GM19372 (cell line): ENCODE measurements at regions not wholly inside any gene's neighbourhood (a gene's known extent, or its start where the extent isn't known, plus 50 kb on each side); places are given as distances from the start of the nearest gene placed in this dataset.
"Not testable (repeated sequence)": the region's sequence is repeated elsewhere in the genome, so short reads cannot be mapped to it uniquely, and the experiment has no call there.

Experiments used
- ATAC-seq: cut with Tn5 transposase; IDR thresholded peaks from one replicate; pipeline ENCODE4 v1.9.1; 2021; ENCODE audit warnings: mild to moderate bottlenecking, low read depth, moderate library complexity; ENCODE audit not compliant: unreplicated experiment

GRCh38 chr7:35908331-35909216 is 107.7 kb downstream of the SEPTIN7 start:
- ATAC-seq, result no peak

DNA sequence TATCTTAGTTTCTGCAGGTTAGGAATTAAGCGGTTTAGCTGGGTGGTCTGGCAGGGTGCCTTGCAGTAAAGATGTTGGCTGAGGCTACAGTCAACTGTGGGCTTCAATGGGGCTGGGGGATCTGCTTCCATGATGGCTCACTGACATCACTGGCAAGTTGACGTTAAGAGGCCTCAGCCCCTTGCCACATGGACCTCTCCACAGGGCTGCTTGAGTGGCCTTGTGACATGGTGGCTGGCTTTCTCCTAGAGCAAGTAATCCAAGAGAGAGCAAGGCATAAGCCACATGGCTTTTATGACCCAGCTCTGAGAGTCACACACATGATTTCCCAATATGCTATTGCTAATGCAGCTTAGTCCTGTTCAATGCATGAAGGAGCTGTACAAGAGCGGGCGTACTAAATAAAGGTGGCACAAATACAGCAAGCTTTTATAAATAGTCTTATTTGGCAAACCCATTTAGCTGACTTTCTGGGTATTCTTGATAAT is 109.1 kb downstream of the SEPTIN7 start:
- no peak for ATAC-seq

GRCh38 chr7:35910621-35911020 is 109.8 kb downstream of the SEPTIN7 start:
- not testable (repeated sequence) for ATAC-seq

- not testable (repeated sequence) for ATAC-seq
These were observed 112.5 kb downstream of the SEPTIN7 start for GRCh38 chr7:35913350-35913749.

- ATAC-seq, result not testable (repeated sequence)
These were observed 113.4 kb downstream of the SEPTIN7 start for GRCh38 chr7:35914214-35914613.

DNA sequence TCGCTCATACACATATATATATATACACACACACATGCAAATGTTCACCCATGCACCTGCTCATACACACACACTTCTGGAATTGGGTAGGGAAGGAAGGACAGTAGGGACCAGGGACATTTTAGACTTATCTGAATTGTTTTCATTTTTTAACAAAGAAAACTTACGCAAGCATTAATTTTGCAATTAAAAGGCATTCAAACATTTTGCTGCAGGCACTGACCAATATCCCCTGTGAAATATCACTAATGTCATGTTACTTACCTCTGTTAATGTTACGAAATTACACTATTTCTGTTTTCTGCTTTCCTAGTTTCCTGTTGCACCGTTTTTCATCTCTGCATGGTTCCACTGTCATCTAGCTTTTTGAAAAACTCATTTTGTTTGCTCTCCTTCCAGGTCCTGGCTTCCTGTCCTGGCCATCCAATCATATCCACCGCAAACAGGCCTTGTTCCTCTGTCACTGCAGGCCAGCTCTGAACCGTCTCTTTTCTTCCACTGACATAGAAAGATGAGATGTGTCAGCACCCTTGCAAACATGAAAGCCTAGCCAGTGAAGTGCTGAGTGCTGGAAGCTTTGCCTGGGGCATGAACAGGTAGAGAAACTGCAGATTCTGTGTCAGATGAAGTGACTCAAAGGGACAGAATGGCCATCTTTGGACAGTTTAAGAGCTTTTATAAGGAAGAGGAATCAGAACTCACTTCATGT is 114.5 kb downstream of the SEPTIN7 start:
- not testable (repeated sequence) for ATAC-seq

- ATAC-seq, result not testable (repeated sequence)
These were observed 117.4 kb downstream of the SEPTIN7 start for GRCh38 chr7:35918217-35918616.

- peak; percentile 68 for ATAC-seq
These were observed 118.8 kb downstream of the SEPTIN7 start for GRCh38 chr7:35919607-35920006.

GRCh38 chr7:35921338-35921737 is 120.5 kb downstream of the SEPTIN7 start:
- not testable (repeated sequence) for ATAC-seq

DNA sequence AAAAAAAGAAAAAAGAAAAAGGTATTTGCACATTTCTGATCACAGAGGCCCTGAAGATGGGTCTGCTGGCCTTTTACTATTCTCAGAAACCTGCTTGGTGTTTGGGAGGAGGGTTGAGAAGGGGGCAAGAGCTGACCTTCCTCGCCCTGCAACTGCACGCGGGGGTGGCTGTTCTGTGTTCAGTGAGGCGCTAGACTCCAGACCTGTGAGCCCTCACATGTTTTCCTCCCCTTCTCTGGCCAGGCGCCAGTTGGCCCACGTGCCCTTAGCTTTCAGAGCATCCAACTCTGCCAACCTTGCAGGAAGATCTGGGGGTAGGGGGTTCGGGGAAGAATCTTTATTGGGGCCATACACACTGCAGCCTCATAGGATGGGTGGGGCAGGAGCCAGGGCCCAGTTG is 123.8 kb downstream of the SEPTIN7 start:
- ATAC-seq, result not testable (repeated sequence)

- ATAC-seq, result not testable (repeated sequence)
These were observed 126.1 kb downstream of the SEPTIN7 start for GRCh38 chr7:35926966-35927365.

DNA sequence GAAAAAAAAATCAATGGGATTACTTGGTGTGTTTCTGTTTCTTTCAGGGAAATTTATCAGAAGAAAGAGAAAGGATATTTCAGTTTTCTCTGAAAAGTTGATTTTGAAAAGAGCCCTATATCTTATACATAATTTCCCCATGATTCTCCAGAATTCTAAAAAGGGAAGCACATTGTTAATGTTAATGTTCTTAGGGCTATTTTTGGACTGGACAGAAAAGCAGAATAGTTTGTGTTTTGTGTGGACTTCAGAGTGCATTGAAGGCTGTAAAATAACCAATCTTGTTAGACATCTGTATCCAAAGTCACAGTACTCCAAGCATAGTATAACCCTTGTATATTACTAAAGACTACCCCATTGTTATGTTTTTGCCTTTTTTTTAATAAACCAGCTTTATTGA is 130.3 kb downstream of the SEPTIN7 start:
- not testable (repeated sequence) for ATAC-seq

- ATAC-seq, result not testable (repeated sequence)
These were observed 130.7 kb downstream of the SEPTIN7 start for GRCh38 chr7:35931551-35931950.

GRCh38 chr7:35940695-35941094 is 139.8 kb downstream of the SEPTIN7 start:
- ATAC-seq, result not testable (repeated sequence)

DNA sequence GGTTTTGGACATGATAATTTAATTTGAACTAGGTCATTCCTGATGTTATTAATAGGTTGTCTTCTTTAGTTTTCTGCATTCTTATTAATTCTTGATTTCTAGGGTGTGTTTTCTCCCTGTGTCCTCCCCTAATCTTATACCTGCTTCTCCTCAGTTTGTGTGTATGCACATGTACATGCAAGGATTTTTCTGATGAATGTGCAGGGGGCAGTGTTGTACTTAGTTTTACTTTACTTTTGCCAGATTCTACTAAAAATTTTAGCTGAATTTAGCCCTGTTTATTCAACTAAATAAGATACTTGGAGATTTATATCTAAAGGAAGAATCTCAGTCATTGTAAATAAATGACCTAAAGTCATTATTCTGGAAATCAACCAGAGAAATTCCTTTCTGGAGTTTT is 144.8 kb downstream of the SEPTIN7 start:
- ATAC-seq, result not testable (repeated sequence)

GRCh38 chr7:35955735-35956134 is 154.9 kb downstream of the SEPTIN7 start:
- not testable (repeated sequence) for ATAC-seq

DNA sequence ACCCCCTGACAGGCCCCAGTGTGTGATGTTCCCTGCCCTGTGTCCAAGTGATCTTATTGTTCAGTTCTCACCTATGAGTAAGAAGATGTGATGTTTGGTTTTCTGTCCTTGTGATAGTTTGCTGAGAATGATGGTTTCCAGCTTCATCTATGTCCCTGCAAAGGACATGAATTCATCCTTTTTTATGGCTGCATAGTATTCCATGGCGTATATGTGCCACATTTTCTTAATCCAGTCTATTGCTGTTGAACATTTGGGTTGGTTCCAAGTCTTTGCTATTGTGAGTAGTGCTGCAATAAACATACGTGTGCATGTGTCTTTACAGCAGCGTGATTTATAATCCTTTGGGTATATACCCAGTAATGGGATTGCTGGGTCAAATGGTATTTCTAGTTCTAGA is 156.1 kb downstream of the SEPTIN7 start:
- not testable (repeated sequence) for ATAC-seq

DNA sequence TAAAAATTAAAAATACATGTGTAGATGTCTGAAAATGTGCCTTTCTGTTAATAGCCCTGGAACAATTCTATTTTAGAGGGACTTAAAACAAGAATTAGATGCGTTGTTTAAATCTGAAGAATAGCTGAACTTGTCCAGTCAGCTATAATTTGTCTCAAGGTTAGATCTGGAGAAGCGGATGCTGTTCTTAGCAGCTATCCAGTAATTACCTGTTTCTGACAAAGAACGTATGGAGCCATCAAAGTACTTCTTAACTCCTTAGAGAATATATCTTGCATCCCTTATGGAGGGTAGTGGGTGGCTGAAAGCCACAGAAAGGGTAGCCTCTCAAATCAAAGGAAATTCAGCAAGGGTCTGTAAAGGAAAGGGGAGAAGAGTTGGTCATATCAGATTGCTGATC is 160.4 kb downstream of the SEPTIN7 start:
- not testable (repeated sequence) for ATAC-seq

GRCh38 chr7:35962607-35963006 is 161.8 kb downstream of the SEPTIN7 start:
- ATAC-seq, result not testable (repeated sequence)

DNA sequence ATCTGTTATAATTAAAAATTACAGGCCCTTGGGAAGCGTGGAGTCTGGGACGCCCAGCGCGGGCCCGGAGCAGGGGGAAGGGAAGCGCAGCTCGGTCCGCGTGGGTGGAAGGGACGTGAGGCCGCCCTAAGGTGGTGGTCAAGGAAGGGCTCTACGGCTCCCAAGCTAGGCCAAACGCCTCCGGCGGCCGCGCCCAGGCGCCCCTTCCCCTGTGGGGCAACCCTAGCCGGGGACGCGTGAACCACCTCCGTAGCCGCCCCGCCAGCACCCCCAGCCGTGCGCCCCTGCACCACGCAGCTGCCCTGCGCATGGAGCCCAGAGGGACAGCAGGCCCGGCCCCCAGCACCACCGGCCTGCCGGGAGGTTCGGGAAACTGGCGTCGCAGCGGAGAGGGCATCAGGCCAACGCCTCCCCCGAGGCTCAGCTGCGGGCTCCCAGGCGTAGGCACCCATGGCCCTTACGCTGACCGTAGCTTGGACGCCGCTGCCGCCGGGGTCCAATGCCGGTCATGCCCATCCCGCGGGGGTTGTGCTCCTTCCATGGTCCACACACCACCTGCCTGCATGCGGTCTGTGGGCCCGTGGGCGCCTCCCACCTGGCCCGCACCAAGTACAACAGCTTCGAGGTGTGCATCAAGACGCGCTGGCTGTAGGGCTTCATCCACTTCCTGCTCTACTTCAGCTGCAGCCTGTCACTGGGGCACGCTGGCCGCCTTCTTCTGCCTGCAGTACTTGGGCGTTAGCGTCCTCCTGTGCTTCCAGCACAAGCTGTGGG is 166.7 kb downstream of the SEPTIN7 start:
- ATAC-seq, result no peak
